ENCODE measurements at regions not wholly inside any gene's neighbourhood (a gene's known extent, or its start where the extent isn't known, plus 50 kb on each side); places are given as distances from the start of the nearest gene placed in this dataset.
A peak's percentile ranks its signal among the peaks of the same experiment; 100 is the strongest.

DNA sequence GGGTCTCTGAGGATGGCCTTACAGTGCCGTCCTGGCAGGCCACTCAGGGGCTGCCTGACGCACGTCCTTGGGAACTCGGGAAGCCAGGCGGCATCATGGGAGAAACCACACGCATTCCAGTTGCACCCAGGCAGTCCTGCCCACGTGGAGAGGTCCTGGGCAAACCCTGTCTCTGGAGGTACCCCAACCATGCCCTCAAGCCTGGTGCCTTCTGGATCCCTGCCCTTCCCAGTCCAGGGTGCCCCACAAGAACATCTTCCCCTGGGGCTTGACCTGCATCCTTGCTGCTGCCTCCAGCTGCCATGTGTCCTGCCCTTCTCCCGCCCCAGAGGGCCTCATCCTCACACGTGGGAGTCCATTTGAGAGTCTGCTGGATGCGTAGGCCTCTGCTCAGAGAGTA is 200.3 kb upstream of the PPP2R2D start:
- DNase-seq (peak in 1 of 14 experiments; percentile 11), ATAC-seq (ENCODE audit: poor library complexity) (no peak)
- intact Hi-C loops (cut with DNase I, micrococcal nuclease) = no loop called here
- peaks cover 0 to 2% of the 10 kb centered on the region in 2 experiments for H3K27me3 ChIP-seq (ENCODE audit: control insufficient read depth in 1 of 2, insufficient read depth in 2 of 2, low read length in 2 of 2)
- Mint-ChIP-seq H3K4me1 (ENCODE audit: low read depth) (no peaks in the 10 kb centered on the region), H3K27me3 (peaks cover 5% of the 10 kb centered on the region), H3K36me3 (ENCODE audit: low read depth) (no peaks in the 10 kb centered on the region), H3K9me3 (no peaks in the 10 kb centered on the region), H3K4me3 (no peak overlapping the region), H3K27ac (no peak overlapping the region)
- H3K4me3 ChIP-seq (ENCODE audit: low read length) = no peak overlapping the region
- H3K36me3 ChIP-seq (ENCODE audit: insufficient read depth, low read length) = no peaks in the 10 kb centered on the region
- ChIA-PET POLR2A (no interaction called here), CTCF (no interaction called here)
- TF ChIP-seq, protein P1, sequence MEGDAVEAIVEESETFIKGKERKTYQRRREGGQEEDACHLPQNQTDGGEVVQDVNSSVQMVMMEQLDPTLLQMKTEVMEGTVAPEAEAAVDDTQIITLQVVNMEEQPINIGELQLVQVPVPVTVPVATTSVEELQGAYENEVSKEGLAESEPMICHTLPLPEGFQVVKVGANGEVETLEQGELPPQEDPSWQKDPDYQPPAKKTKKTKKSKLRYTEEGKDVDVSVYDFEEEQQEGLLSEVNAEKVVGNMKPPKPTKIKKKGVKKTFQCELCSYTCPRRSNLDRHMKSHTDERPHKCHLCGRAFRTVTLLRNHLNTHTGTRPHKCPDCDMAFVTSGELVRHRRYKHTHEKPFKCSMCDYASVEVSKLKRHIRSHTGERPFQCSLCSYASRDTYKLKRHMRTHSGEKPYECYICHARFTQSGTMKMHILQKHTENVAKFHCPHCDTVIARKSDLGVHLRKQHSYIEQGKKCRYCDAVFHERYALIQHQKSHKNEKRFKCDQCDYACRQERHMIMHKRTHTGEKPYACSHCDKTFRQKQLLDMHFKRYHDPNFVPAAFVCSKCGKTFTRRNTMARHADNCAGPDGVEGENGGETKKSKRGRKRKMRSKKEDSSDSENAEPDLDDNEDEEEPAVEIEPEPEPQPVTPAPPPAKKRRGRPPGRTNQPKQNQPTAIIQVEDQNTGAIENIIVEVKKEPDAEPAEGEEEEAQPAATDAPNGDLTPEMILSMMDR (IDR thresholded peaks at IDR 0.05) = no peak
- H3K27ac ChIP-seq (ENCODE audit: low read depth in 1 of 2, low read length in 2 of 2) = no peak overlapping the region
- H3K4me1 ChIP-seq (ENCODE audit: insufficient read depth, low read length) = no peaks in the 10 kb centered on the region
- H3K9me3 ChIP-seq (ENCODE audit: control insufficient read depth in 1 of 2, insufficient read depth in 1 of 2, low read length in 2 of 2) = peaks cover 0 to 19% of the 10 kb centered on the region in 2 experiments

DNA sequence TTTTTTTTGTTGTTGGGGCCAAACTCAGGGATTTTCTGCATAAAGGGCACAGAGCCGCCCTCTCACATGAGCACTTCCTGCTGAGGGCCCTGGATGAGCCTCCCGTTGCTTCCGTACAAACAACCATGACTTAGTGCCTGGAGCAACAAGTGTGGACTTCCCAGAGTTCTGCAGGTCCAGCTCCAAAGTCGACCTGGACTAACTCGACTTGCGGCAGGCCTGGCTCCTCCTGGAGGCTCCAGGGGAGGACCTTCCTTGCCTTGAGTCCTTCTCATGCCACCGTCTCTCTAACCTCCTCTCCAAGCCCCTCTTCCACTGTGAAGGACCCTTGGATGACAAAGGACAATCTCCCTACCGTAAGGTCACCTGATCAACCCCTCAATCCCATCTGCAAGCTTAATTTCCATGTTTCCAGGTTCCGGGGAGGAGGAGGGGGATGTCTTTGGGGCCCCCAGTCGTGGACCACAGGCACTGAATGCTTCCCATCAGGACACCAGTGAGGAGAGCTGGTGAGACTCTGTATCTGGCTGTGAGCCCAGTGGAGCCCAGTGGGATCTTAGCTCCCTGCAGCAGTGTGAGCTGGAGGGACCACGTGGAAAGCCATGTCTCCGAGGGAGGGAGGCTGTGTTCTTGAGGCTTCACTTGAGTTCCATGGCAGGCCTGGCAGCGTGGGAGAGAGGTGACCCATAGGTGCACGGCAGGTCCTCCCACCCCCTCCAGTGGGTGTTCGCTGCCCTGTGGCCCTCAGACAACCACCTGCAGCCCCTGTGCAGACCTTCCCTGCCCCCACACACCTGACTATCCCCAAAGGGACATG is 199.5 kb upstream of the PPP2R2D start:
- Mint-ChIP-seq H3K4me3 (no peak overlapping the region), H3K4me1 (ENCODE audit: low read depth) (no peaks in the 10 kb centered on the region), H3K36me3 (ENCODE audit: low read depth) (no peaks in the 10 kb centered on the region), H3K9me3 (no peaks in the 10 kb centered on the region), H3K27ac (no peak overlapping the region), H3K27me3 (peaks cover 5% of the 10 kb centered on the region)
- DNase-seq = peak in 1 of 14 experiments; percentile 21
- POLR2A ChIA-PET = no interaction called here
- CTCF ChIA-PET = no interaction called here
- Histone ChIP-seq H3K27ac (ENCODE audit: low read depth in 1 of 2, low read length in 2 of 2) (no peak overlapping the region), H3K36me3 (ENCODE audit: insufficient read depth, low read length) (no peaks in the 10 kb centered on the region), H3K9me3 (ENCODE audit: control insufficient read depth in 1 of 2, insufficient read depth in 1 of 2, low read length in 2 of 2) (peaks cover 0 to 22% of the 10 kb centered on the region in 2 experiments), H3K4me3 (ENCODE audit: low read length) (no peak overlapping the region), H3K27me3 (ENCODE audit: control insufficient read depth in 1 of 2, insufficient read depth in 2 of 2, low read length in 2 of 2) (peaks cover 0 to 2% of the 10 kb centered on the region in 2 experiments), H3K4me1 (ENCODE audit: insufficient read depth, low read length) (no peaks in the 10 kb centered on the region)
- ATAC-seq (ENCODE audit: poor library complexity) = no peak
- TF ChIP-seq, protein P1 (IDR thresholded peaks at IDR 0.05) = no peak
- intact Hi-C loops (cut with DNase I, micrococcal nuclease) = no loop called here

DNA sequence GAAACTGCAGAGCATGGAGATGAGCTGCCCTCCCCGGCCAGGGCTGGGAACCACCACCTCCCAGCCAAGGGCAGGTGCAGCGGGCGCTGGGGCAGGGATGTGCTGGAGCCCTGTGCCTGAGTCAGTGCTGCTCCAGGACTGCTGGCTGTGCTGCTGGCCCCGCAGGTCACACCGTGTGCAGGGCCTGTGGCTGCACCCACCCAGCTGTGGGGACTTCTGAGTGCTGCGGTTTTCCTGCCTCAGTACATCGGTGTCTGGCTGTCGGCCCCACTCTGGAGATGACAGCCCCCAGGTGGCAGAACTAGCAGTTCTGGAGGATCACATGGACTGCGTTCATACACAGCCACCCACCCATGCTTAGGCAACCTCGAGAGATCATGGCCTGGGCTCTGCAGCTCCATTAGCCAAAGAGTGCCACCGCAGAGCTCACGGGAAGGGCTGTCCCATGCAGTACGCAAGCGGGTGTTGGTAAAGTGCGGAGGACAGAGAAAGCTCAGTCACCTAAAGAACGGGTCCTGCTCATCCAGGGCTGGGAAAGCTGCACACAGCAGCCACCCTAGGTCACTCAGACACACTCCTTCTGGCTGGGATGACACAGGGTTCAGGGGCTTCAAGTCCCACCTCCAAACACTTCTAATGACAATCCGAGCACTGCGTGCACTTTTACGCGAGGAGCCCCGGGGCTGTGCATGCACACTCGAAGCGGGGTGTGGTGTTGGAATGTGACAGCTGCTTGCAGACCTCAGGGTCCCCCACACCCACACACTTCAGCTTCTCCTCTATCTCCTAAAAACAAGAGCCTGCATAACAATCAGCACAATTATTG is 198.1 kb upstream of the PPP2R2D start:
- H3K27me3 ChIP-seq (ENCODE audit: control insufficient read depth in 1 of 2, insufficient read depth in 2 of 2, low read length in 2 of 2) = peaks cover 0 to 2% of the 10 kb centered on the region in 2 experiments
- H3K4me1 ChIP-seq (ENCODE audit: insufficient read depth, low read length) = no peaks in the 10 kb centered on the region
- Mint-ChIP-seq H3K27me3 (peaks cover 5% of the 10 kb centered on the region), H3K4me3 (no peak overlapping the region), H3K9me3 (peaks cover 2% of the 10 kb centered on the region), H3K4me1 (ENCODE audit: low read depth) (no peaks in the 10 kb centered on the region), H3K36me3 (ENCODE audit: low read depth) (no peaks in the 10 kb centered on the region), H3K27ac (no peak overlapping the region)
- ChIA-PET POLR2A (no interaction called here), CTCF (no interaction called here)
- peaks cover 0 to 30% of the 10 kb centered on the region in 2 experiments for H3K9me3 ChIP-seq (ENCODE audit: control insufficient read depth in 1 of 2, insufficient read depth in 1 of 2, low read length in 2 of 2)
- no peaks in the 10 kb centered on the region for H3K36me3 ChIP-seq (ENCODE audit: insufficient read depth, low read length)
- TF ChIP-seq, protein P1 (IDR thresholded peaks at IDR 0.05) = no peak
- H3K27ac ChIP-seq (ENCODE audit: low read depth in 1 of 2, low read length in 2 of 2) = no peak overlapping the region
- intact Hi-C loops (cut with DNase I, micrococcal nuclease) = no loop called here
- DNase-seq (peak in 1 of 14 experiments; percentile 25), ATAC-seq (ENCODE audit: poor library complexity) (no peak)
- H3K4me3 ChIP-seq (ENCODE audit: low read length) = no peak overlapping the region
